HG03565 (cell line): ENCODE measurements at regions not wholly inside any gene's neighbourhood (a gene's known extent, or its start where the extent isn't known, plus 50 kb on each side); places are given as distances from the start of the nearest gene placed in this dataset.
A peak's percentile ranks its signal among the peaks of the same experiment; 100 is the strongest.

ENCODE experiments used
- ATAC-seq: cut with Tn5 transposase; IDR thresholded peaks from one replicate; pipeline ENCODE4 v1.9.1; 2021; ENCODE audit warnings: mild to moderate bottlenecking, moderate library complexity; ENCODE audit not compliant: unreplicated experiment

GRCh38 chr2:146229508-146230155, 1615.2 kb upstream of the ACVR2A start:
- ATAC-seq: no peak

- ATAC-seq: peak; percentile 81
Observed at GRCh38 chr2:146228466-146229058, 1616.3 kb upstream of the ACVR2A start.

- ATAC-seq: no peak
Observed at GRCh38 chr2:146228020-146228393, 1616.8 kb upstream of the ACVR2A start.

GRCh38 chr2:146227152-146228019, 1617.4 kb upstream of the ACVR2A start:
- peak; percentile 30 for ATAC-seq

GRCh38 chr2:146226077-146226476, 1618.8 kb upstream of the ACVR2A start:
- no peak for ATAC-seq

GRCh38 chr2:146221826-146222225, 1623.0 kb upstream of the ACVR2A start:
- ATAC-seq: no peak

GRCh38 chr2:146220957-146221356, 1623.9 kb upstream of the ACVR2A start:
- ATAC-seq: no peak

GRCh38 chr2:146214394-146214929, 1630.4 kb upstream of the ACVR2A start:
- ATAC-seq: no peak

- no peak for ATAC-seq
Observed at GRCh38 chr2:146213674-146214073, 1631.2 kb upstream of the ACVR2A start.

GRCh38 chr2:146212602-146213001, 1632.2 kb upstream of the ACVR2A start:
- no peak for ATAC-seq

- peak; percentile 39 for ATAC-seq
Observed at GRCh38 chr2:146209842-146210275, 1635.0 kb upstream of the ACVR2A start.

GRCh38 chr2:146207901-146208300, 1636.9 kb upstream of the ACVR2A start:
- no peak for ATAC-seq

GRCh38 chr2:146207417-146207816, 1637.4 kb upstream of the ACVR2A start:
- no peak for ATAC-seq

- ATAC-seq: no peak
Observed at GRCh38 chr2:146203064-146203624, 1641.7 kb upstream of the ACVR2A start.

- no peak for ATAC-seq
Observed at GRCh38 chr2:146193619-146194018, 1651.2 kb upstream of the ACVR2A start.

GRCh38 chr2:146189541-146189940, 1655.3 kb upstream of the ACVR2A start:
- ATAC-seq: no peak

GRCh38 chr2:146173934-146174333, 1654.0 kb upstream of the ZEB2 start:
- ATAC-seq: no peak

- no peak for ATAC-seq
Observed at GRCh38 chr2:146161256-146161882, 1641.5 kb upstream of the ZEB2 start.

- ATAC-seq: no peak
Observed at GRCh38 chr2:146158072-146158674, 1638.3 kb upstream of the ZEB2 start.

GRCh38 chr2:146147448-146148012, 1627.6 kb upstream of the ZEB2 start:
- ATAC-seq: no peak
